ENCODE measurements at regions not wholly inside any gene's neighbourhood (a gene's known extent, or its start where the extent isn't known, plus 50 kb on each side); places are given as distances from the start of the nearest gene placed in this dataset.

GRCh38 chr4:135269125-135269890 is 1067.7 kb upstream of the PABPC4L start:
- H3K4me3 ChIP-seq (ENCODE audit: low read depth, low read length): no peak overlapping the region
- peak; percentile 2 for DNase-seq (ENCODE audit: low read depth)
- no peak for TF ChIP-seq CTCF (IDR thresholded peaks at IDR 0.05; ENCODE audit: insufficient read depth, low read depth, low read length, missing control alignments)

- no peak for TF ChIP-seq CTCF (IDR thresholded peaks at IDR 0.05; ENCODE audit: insufficient read depth, low read depth, low read length, missing control alignments)
- no peak overlapping the region for H3K4me3 ChIP-seq (ENCODE audit: low read depth, low read length)
- no peak for DNase-seq (ENCODE audit: low read depth)
Measured at GRCh38 chr4:135268369-135268768, 1066.8 kb upstream of the PABPC4L start.

GRCh38 chr4:135267148-135267865 is 1065.7 kb upstream of the PABPC4L start:
- DNase-seq (ENCODE audit: low read depth): no peak

GRCh38 chr4:135256111-135256510 is 1054.5 kb upstream of the PABPC4L start:
- no peak for TF ChIP-seq CTCF (IDR thresholded peaks at IDR 0.05; ENCODE audit: insufficient read depth, low read depth, low read length, missing control alignments)
- no peak for DNase-seq (ENCODE audit: low read depth)
- H3K4me3 ChIP-seq (ENCODE audit: low read depth, low read length): no peak overlapping the region

More at GRCh38 chr4:135267148-135267865, 1065.7 kb upstream of the PABPC4L start:
- no peak overlapping the region for H3K4me3 ChIP-seq (ENCODE audit: low read depth, low read length)
- TF ChIP-seq CTCF (IDR thresholded peaks at IDR 0.05; ENCODE audit: insufficient read depth, low read depth, low read length, missing control alignments): no peak

GRCh38 chr4:135250040-135250439 is 1048.5 kb upstream of the PABPC4L start:
- no peak for DNase-seq (ENCODE audit: low read depth)
- TF ChIP-seq CTCF (IDR thresholded peaks at IDR 0.05; ENCODE audit: insufficient read depth, low read depth, low read length, missing control alignments): no peak
- no peak overlapping the region for H3K4me3 ChIP-seq (ENCODE audit: low read depth, low read length)

GRCh38 chr4:135249024-135249423 is 1047.4 kb upstream of the PABPC4L start:
- no peak for TF ChIP-seq CTCF (IDR thresholded peaks at IDR 0.05; ENCODE audit: insufficient read depth, low read depth, low read length, missing control alignments)
- no peak overlapping the region for H3K4me3 ChIP-seq (ENCODE audit: low read depth, low read length)
- no peak for DNase-seq (ENCODE audit: low read depth)

Measured in GM12865 (cell line).